SJSA1 (cell line): ENCODE measurements at regions not wholly inside any gene's neighbourhood (a gene's known extent, or its start where the extent isn't known, plus 50 kb on each side); places are given as distances from the start of the nearest gene placed in this dataset.
"Not testable (repeated sequence)": the region's sequence is repeated elsewhere in the genome, so short reads cannot be mapped to it uniquely, and the experiment has no call there.

ENCODE experiments used
- DNase-seq, 2 experiments: peaks; one replicate each; pipeline ENCODE4 v3.0.0-alpha.2; 2015 to 2020; ENCODE audit warnings: low spot score in 2 of 2, low read depth in 1 of 2
- H3K27ac ChIP-seq: fragments of 250-450 bp; sonication (Bioruptor Pico); 2 replicates; pipeline ENCODE4 v1.5.1; 2020; ENCODE audit warnings: mild to moderate bottlenecking, moderate library complexity
- H3K27me3 ChIP-seq: fragments of 250-450 bp; sonication (Bioruptor Pico); replicated peaks from 2 replicates; pipeline ENCODE4 v1.5.1; 2020; ENCODE audit warnings: mild to moderate bottlenecking, moderate library complexity
- H3K36me3 ChIP-seq: fragments of 250-450 bp; sonication (Bioruptor Pico); 2 replicates; pipeline ENCODE4 v1.5.1; 2020; ENCODE audit warnings: mild to moderate bottlenecking
- H3K4me1 ChIP-seq: fragments of 250-450 bp; sonication (Bioruptor Pico); replicated peaks from 2 replicates; pipeline ENCODE4 v1.6.1; 2021; ENCODE audit warnings: mild to moderate bottlenecking
- H3K4me3 ChIP-seq: fragments of 250-450 bp; sonication (Bioruptor Pico); 2 replicates; pipeline ENCODE4 v1.5.1; 2020; ENCODE audit warnings: mild to moderate bottlenecking
- H3K9me3 ChIP-seq: fragments of 250-450 bp; sonication (Bioruptor Pico); replicated peaks from 2 replicates; pipeline ENCODE4 v1.5.1; 2020; ENCODE audit warnings: mild to moderate bottlenecking

DNA sequence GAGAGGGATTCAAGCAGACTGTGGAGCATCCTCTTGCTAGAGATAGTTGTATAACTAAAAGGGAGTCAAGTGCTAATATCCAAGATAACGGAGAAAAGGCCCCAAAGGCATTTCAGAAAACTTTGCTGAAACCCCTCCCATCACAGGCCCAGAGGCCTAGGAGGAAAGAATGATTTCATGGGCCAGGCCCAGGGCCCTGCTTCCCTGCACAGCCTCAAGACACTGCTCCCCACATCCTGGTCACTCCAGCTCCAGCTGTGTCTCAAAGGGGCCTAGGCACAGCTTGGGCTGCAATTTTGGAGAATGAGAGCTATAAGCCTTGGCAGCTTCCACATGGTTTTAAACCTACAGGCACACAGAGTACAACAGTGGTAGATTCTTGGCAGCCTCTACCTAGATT is 85.6 kb downstream of the OR13A1 start:
- no peaks in the 10 kb centered on the region for H3K36me3 ChIP-seq
- H3K4me3 ChIP-seq: no peak overlapping the region
- no peak overlapping the region for H3K27ac ChIP-seq
- H3K9me3 ChIP-seq: no peaks in the 10 kb centered on the region; the same call in 1 of the 2 replicates
- H3K4me1 ChIP-seq: no peaks in the 10 kb centered on the region
- no peak for DNase-seq
- H3K27me3 ChIP-seq: no peaks in the 10 kb centered on the region

DNA sequence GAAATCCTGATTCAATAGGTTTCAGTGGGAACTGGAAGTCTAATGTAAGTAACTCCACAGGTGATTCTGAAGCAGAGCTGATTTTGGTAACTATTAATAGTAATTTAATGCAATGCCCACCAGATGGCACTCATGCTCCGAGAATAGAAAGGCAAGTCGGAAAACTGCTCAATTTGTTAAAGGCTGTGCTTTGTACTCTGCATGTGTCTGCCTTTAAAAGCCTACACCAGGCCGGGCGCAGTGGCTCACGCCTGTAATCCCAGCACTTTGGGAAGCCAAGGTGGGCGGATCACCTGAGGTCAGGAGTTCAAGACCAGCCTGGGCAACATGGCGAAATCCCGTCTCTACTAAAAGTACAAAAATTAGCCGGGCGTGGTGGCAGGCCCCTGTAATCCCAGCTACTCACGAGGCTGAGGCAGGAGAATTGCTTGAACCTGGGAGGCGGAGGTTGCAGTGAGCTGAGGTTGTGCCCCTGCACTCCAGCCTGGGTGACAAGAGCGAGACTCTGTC is 80.1 kb downstream of the OR13A1 start:
- peak; percentile 27 to 51 for DNase-seq
- H3K9me3 ChIP-seq, H3K4me1 ChIP-seq, H3K36me3 ChIP-seq, H3K4me3 ChIP-seq, H3K27ac ChIP-seq, H3K27me3 ChIP-seq: not testable (repeated sequence)

DNA sequence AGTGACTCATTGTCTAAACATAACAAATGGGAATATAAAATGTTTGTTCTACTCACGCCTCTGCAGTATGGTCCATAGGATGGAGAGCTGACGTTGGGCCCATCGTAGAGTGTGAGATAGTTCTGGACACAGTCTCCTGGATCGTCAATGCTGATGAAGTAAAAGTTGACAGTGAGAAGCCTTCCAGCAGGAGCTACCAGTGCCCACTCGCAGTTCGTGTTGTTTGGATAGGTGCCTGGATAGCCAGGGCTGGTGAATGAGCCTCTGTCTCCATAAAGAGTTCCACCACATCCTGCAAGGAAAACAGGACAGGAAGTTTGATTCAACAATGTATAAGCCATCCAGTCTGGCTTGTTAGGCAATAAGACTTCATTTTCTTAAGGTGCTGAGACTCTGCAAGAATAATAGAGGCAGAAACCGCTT is 79.6 kb downstream of the OR13A1 start:
- Histone ChIP-seq H3K36me3 (no peaks in the 10 kb centered on the region), H3K9me3 (no peaks in the 10 kb centered on the region), H3K27ac (no peak overlapping the region), H3K27me3 (no peaks in the 10 kb centered on the region), H3K4me1 (no peaks in the 10 kb centered on the region), H3K4me3 (no peak overlapping the region)
- DNase-seq: no peak

- no peak for DNase-seq
- Histone ChIP-seq H3K27ac (no peak overlapping the region), H3K4me3 (no peak overlapping the region), H3K4me1 (no peaks in the 10 kb centered on the region), H3K9me3 (no peaks in the 10 kb centered on the region), H3K27me3 (no peaks in the 10 kb centered on the region), H3K36me3 (no peaks in the 10 kb centered on the region)
These were observed 76.5 kb downstream of the OR13A1 start for GRCh38 chr10:45238896-45239295.

- Histone ChIP-seq H3K4me1 (no peaks in the 10 kb centered on the region), H3K27me3 (no peaks in the 10 kb centered on the region), H3K9me3 (no peaks in the 10 kb centered on the region), H3K27ac (no peak overlapping the region), H3K4me3 (no peak overlapping the region), H3K36me3 (no peaks in the 10 kb centered on the region)
- no peak for DNase-seq
These were observed 75.8 kb downstream of the OR13A1 start for GRCh38 chr10:45239642-45240041.

GRCh38 chr10:45241865-45242520 is 73.4 kb downstream of the OR13A1 start:
- DNase-seq: no peak
- Histone ChIP-seq H3K27me3 (no peaks in the 10 kb centered on the region), H3K4me1 (no peaks in the 10 kb centered on the region)

DNA sequence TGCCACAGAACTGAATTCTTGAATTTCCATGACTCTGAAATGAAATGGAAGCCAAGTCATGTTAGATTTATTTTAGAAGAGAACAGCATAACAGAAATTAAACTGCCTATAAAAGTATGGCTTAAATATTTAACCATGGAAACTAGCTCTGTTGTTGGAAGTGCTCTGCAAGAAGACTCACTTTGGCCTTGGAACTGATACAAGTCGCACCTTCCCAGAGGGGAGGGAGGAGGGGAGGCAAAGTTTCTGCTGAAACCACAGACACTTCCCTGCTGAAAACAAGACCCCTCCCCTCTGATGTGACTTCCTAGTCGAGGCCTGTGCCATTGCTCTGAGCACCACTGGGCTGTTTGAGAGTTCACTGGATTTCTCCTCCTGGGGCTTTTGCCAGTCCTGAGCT is 72.1 kb downstream of the OR13A1 start:
- Histone ChIP-seq H3K36me3 (no peaks in the 10 kb centered on the region), H3K4me1 (no peaks in the 10 kb centered on the region), H3K9me3 (no peaks in the 10 kb centered on the region), H3K27me3 (no peaks in the 10 kb centered on the region), H3K4me3 (no peak overlapping the region), H3K27ac (no peak overlapping the region)
- DNase-seq: no peak

More at GRCh38 chr10:45241865-45242520, 73.4 kb downstream of the OR13A1 start:
- no peaks in the 10 kb centered on the region for H3K36me3 ChIP-seq
- no peaks in the 10 kb centered on the region for H3K9me3 ChIP-seq
- no peak overlapping the region for H3K4me3 ChIP-seq
- H3K27ac ChIP-seq: no peak overlapping the region

GRCh38 chr10:45246522-45246921 is 68.9 kb downstream of the OR13A1 start:
- Histone ChIP-seq H3K27me3 (no peaks in the 10 kb centered on the region), H3K9me3 (no peaks in the 10 kb centered on the region), H3K36me3 (no peaks in the 10 kb centered on the region), H3K27ac (no peak overlapping the region), H3K4me1 (no peaks in the 10 kb centered on the region), H3K4me3 (no peak overlapping the region)
- no peak for DNase-seq

- Histone ChIP-seq H3K9me3 (no peaks in the 10 kb centered on the region), H3K4me1 (no peaks in the 10 kb centered on the region), H3K27me3 (no peaks in the 10 kb centered on the region), H3K4me3 (no peak overlapping the region), H3K36me3 (no peaks in the 10 kb centered on the region), H3K27ac (no peak overlapping the region)
- DNase-seq: peak in 1 of 2 experiments; percentile 63
These were observed 65.3 kb downstream of the OR13A1 start for GRCh38 chr10:45249978-45250693.

GRCh38 chr10:45250694-45251075 is 64.7 kb downstream of the OR13A1 start:
- not testable (repeated sequence) for H3K27me3 ChIP-seq, H3K9me3 ChIP-seq, H3K27ac ChIP-seq, H3K36me3 ChIP-seq, H3K4me3 ChIP-seq, H3K4me1 ChIP-seq, DNase-seq
